ENCODE measurements at regions not wholly inside any gene's neighbourhood (a gene's known extent, or its start where the extent isn't known, plus 50 kb on each side); places are given as distances from the start of the nearest gene placed in this dataset.

DNA sequence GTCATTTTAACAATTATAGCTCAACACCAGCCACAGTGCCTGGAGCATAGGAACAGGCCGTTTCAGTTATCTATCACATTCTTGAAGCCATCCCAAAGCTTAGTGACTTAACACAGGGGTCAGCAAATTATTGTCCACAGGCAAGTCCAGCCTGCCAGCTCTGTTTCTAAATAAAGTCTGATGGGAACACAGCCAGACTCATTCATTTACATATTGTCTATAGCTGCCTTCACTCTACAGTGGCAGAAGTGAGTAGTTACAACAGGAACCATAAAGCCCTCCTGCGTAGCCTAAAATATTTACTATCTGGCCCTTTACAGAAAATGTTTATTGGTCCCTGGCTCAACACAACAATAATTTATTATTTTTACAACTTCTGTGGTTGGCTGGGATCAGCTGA, 407.5 kb upstream of the AUTS2 start:
- Histone ChIP-seq H3K4me3 (no peak overlapping the region), H3K4me1 (no peaks in the 10 kb centered on the region), H3K27ac (no peak overlapping the region), H3K36me3 (no peaks in the 10 kb centered on the region), H3K9me3 (no peaks in the 10 kb centered on the region), H3K27me3 (no peaks in the 10 kb centered on the region)
- ATAC-seq (ENCODE audit: low FRiP score in 2 of 2) (no peak), DNase-seq (no peak)
- WGBS, 2 donors = 51 to 56% methylated on average over 2 of the region's 2 CpGs
- no peak for TF ChIP-seq POLR2A (IDR thresholded peaks at IDR 0.05)
- TF ChIP-seq, protein P1, sequence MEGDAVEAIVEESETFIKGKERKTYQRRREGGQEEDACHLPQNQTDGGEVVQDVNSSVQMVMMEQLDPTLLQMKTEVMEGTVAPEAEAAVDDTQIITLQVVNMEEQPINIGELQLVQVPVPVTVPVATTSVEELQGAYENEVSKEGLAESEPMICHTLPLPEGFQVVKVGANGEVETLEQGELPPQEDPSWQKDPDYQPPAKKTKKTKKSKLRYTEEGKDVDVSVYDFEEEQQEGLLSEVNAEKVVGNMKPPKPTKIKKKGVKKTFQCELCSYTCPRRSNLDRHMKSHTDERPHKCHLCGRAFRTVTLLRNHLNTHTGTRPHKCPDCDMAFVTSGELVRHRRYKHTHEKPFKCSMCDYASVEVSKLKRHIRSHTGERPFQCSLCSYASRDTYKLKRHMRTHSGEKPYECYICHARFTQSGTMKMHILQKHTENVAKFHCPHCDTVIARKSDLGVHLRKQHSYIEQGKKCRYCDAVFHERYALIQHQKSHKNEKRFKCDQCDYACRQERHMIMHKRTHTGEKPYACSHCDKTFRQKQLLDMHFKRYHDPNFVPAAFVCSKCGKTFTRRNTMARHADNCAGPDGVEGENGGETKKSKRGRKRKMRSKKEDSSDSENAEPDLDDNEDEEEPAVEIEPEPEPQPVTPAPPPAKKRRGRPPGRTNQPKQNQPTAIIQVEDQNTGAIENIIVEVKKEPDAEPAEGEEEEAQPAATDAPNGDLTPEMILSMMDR (IDR thresholded peaks at IDR 0.05) = no peak
- TF ChIP-seq EP300 (IDR thresholded peaks at IDR 0.05) = no peak
- no peak for TF ChIP-seq POLR2AphosphoS5 (IDR thresholded peaks at IDR 0.05)

DNA sequence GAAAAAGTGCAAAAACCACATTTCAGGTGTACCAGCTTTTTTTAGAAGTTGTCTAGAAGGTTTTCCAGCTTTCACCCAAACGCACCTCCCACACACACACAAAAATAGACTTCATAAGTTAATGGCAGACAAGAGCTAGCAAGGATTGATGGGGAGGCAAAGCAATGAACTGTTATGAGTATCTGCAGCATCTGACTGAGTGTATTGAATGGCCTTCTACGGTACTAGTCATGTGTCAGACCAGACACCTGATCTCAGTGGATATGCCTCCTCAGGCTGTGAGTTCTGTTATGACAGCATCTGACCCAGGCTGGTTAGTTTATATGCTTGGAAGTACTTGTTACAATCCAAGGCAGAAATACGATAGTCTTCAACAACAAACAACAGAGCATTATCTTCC, 406.1 kb upstream of the AUTS2 start:
- TF ChIP-seq EP300 (IDR thresholded peaks at IDR 0.05) = no peak
- TF ChIP-seq, protein P1 (IDR thresholded peaks at IDR 0.05) = no peak
- TF ChIP-seq POLR2AphosphoS5 (IDR thresholded peaks at IDR 0.05) = no peak
- no peak for TF ChIP-seq POLR2A (IDR thresholded peaks at IDR 0.05)
- ATAC-seq (ENCODE audit: low FRiP score in 2 of 2) (no peak), DNase-seq (no peak)
- Histone ChIP-seq H3K36me3 (no peaks in the 10 kb centered on the region), H3K27me3 (no peaks in the 10 kb centered on the region), H3K4me1 (no peaks in the 10 kb centered on the region), H3K4me3 (no peak overlapping the region), H3K27ac (no peak overlapping the region), H3K9me3 (no peaks in the 10 kb centered on the region)
- 87 to 95% methylated on average over 3 of the region's 3 CpGs for WGBS, 2 donors

DNA sequence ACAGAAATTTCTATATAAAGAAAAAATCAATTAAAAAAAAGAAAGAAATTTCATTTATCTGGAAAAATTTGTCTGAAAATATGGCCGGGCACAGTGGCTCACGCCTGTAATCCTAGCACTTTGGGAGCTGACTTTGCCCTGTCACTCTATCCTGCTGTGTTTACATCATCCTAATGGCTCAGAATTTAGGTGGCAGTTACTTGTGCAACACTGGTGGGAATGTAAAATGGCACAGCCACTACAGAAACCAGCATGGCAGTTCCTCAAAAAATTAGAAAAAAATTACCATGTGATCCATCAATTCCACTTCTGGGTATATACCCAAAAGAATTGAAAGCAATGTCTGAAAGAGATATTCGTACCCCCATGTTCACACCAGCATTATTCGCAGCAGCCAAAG, 405.2 kb upstream of the AUTS2 start:
- Histone ChIP-seq H3K4me3 (no peak overlapping the region), H3K9me3 (no peaks in the 10 kb centered on the region), H3K36me3 (no peaks in the 10 kb centered on the region), H3K27ac (no peak overlapping the region), H3K4me1 (no peaks in the 10 kb centered on the region), H3K27me3 (no peaks in the 10 kb centered on the region)
- TF ChIP-seq POLR2AphosphoS5 (IDR thresholded peaks at IDR 0.05) = no peak
- TF ChIP-seq POLR2A (IDR thresholded peaks at IDR 0.05) = no peak
- TF ChIP-seq, protein P1 (IDR thresholded peaks at IDR 0.05) = no peak
- no peak for TF ChIP-seq EP300 (IDR thresholded peaks at IDR 0.05)
- ATAC-seq (ENCODE audit: low FRiP score in 2 of 2) (no peak), DNase-seq (no peak)
- WGBS, 2 donors = 89 to 91% methylated on average over 4 of the region's 4 CpGs

DNA sequence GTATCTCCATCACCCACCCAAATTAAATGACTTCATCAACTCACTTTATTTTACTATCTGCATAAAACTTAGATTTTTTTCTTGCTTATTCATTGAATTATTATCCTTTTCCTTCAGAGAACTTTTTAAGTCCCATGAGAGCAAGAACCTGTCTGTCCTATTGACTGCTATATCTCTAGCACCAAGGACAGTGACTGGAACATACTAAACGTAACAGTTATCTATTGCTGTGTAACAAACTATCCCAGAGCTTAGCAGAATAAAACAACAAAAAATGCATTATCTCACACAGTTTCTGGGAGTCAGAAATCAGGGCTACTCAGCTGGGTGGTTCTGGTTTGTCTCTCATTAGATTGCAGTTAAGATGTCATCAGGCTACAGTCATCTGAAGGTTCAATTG, 401.7 kb upstream of the AUTS2 start:
- Histone ChIP-seq H3K36me3 (no peaks in the 10 kb centered on the region), H3K4me3 (no peak overlapping the region), H3K27me3 (no peaks in the 10 kb centered on the region), H3K4me1 (no peaks in the 10 kb centered on the region), H3K27ac (no peak overlapping the region), H3K9me3 (peaks cover 0 to 14% (median 0%) of the 10 kb centered on the region in 4 donors)
- 82 to 89% methylated on average over 1 of the region's 1 CpG for WGBS, 2 donors
- DNase-seq (no peak), ATAC-seq (ENCODE audit: low FRiP score in 2 of 2) (no peak)
- TF ChIP-seq EP300 (IDR thresholded peaks at IDR 0.05) (no peak), POLR2AphosphoS5 (IDR thresholded peaks at IDR 0.05) (no peak), POLR2A (IDR thresholded peaks at IDR 0.05) (no peak)
- TF ChIP-seq, protein P1 (IDR thresholded peaks at IDR 0.05) = no peak

DNA sequence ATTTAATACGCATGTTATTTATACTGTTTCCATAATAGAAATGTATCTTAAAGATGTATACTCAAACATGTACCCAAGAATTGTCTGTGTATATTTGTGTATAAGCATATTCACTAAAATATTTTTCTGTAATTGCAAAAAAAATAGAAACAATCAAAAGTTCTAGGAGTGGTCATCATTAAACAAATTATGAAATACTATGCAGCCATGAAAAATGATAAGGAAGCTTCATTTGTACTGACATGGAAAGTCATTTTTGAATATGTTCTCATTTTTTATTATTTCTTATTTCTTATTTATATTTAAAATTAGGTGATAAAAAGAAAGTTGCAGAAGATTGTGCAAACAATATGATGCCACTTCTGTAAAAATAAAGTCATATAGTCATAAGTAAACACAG, 400.0 kb upstream of the AUTS2 start:
- Histone ChIP-seq H3K36me3 (no peaks in the 10 kb centered on the region), H3K4me3 (no peak overlapping the region), H3K9me3 (peaks cover 0 to 14% (median 0%) of the 10 kb centered on the region in 4 donors), H3K27ac (no peak overlapping the region), H3K27me3 (no peaks in the 10 kb centered on the region), H3K4me1 (no peaks in the 10 kb centered on the region)
- DNase-seq (no peak), ATAC-seq (ENCODE audit: low FRiP score in 2 of 2) (no peak)
- TF ChIP-seq POLR2A (IDR thresholded peaks at IDR 0.05) (no peak), POLR2AphosphoS5 (IDR thresholded peaks at IDR 0.05) (no peak), EP300 (IDR thresholded peaks at IDR 0.05) (no peak)
- TF ChIP-seq, protein P1 (IDR thresholded peaks at IDR 0.05) = no peak
- 98 to 100% methylated on average over 1 of the region's 1 CpG for WGBS, 2 donors
